ENCODE measurements at regions not wholly inside any gene's neighbourhood (a gene's known extent, or its start where the extent isn't known, plus 50 kb on each side); places are given as distances from the start of the nearest gene placed in this dataset.
"Not testable (repeated sequence)": the region's sequence is repeated elsewhere in the genome, so short reads cannot be mapped to it uniquely, and the experiment has no call there.

DNA sequence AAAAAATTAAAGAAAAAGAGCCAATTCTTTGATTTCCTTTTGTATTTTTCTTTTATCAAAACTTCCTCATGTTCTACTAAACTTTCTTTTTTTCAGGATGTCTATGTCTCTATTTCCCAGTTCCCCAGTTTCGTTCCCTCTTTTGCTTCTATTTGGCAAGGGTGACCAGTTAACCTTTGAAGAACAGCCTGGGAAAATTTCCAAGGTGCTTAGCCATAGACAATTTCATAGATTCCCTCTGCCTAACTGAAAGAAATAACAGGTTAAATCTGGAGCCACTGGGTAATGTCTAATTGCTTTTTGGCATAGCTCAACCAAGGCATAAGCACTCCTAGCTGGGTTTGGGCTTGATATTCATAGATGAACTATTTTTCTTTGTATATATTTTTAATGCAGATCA is 272.3 kb downstream of the ADGRL2 start:
- no peak overlapping the region for H3K4me3 ChIP-seq (ENCODE audit: low read length)
- TF ChIP-seq, protein P1, sequence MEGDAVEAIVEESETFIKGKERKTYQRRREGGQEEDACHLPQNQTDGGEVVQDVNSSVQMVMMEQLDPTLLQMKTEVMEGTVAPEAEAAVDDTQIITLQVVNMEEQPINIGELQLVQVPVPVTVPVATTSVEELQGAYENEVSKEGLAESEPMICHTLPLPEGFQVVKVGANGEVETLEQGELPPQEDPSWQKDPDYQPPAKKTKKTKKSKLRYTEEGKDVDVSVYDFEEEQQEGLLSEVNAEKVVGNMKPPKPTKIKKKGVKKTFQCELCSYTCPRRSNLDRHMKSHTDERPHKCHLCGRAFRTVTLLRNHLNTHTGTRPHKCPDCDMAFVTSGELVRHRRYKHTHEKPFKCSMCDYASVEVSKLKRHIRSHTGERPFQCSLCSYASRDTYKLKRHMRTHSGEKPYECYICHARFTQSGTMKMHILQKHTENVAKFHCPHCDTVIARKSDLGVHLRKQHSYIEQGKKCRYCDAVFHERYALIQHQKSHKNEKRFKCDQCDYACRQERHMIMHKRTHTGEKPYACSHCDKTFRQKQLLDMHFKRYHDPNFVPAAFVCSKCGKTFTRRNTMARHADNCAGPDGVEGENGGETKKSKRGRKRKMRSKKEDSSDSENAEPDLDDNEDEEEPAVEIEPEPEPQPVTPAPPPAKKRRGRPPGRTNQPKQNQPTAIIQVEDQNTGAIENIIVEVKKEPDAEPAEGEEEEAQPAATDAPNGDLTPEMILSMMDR (conservative IDR thresholded peaks at IDR 0.05; ENCODE audit: low read depth, low read length) = no peak
- DNase-seq (ENCODE audit: low read depth) = no peak

DNA sequence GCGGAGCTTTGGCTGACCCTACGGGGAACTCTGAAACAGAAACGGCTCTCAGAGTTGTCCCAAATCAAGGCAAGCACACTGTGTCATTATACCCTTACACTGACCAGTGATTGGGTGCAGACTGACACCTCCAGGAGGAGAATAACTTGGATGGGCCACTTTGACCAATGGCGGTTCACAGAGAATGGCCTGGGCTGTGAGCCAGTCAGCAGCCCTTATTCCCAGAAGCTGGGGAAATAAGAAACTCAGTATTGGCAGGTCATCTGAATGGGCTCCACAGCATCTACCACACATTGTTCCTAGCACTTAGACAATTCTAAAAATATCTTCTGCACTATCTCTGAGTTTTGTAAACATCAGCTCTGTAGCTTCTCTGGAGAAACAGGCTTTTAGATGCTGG is 265.2 kb downstream of the ADGRL2 start:
- TF ChIP-seq, protein P1 (conservative IDR thresholded peaks at IDR 0.05; ENCODE audit: low read depth, low read length) = no peak
- H3K4me3 ChIP-seq (ENCODE audit: low read length) = no peak overlapping the region
- DNase-seq (ENCODE audit: low read depth) = no peak

DNA sequence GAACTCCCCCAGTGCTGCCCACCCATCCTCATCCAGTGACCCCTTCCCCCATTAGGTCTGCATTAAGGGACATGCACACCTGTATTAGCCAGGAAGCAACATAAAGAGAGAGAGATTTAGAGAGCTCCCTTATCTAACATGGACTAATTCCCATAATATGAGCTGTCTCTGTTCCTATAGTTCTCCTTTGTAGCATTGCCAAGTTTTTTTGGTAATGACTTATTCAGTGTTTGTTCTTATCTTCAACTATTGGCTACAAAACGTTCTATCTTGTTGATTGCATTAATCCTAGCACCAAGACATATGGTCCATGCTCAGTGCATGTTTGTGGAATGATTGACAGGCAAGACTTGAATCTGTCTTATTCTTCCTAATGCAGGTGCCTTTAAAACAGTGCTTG is 264.0 kb downstream of the ADGRL2 start:
- no peak for DNase-seq (ENCODE audit: low read depth)

DNA sequence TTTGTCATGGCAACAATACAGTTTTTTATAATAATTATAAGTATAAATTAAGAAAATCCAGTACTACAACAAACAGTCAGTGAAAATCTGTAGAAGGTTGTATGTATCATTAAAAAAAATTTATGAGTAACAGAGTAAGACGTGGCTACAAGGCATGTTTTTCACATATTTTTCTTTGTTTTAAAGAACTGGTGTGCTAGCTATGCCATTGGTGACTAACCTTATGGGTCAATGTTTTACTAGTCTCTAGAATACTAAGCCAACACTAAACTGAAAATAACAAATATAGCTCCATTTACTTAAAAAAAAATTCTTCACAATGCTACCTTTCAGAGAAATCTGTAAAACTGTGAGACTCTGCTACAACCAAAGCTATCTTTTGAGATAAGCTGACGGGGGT is 261.5 kb downstream of the ADGRL2 start:
- TF ChIP-seq, protein P1 (conservative IDR thresholded peaks at IDR 0.05; ENCODE audit: low read depth, low read length) = no peak
- no peak for DNase-seq (ENCODE audit: low read depth)
- no peak overlapping the region for H3K4me3 ChIP-seq (ENCODE audit: low read length)

More for the DNA sequence above, 264.0 kb downstream of the ADGRL2 start:
- no peak overlapping the region for H3K4me3 ChIP-seq (ENCODE audit: low read length)
- TF ChIP-seq, protein P1 (conservative IDR thresholded peaks at IDR 0.05; ENCODE audit: low read depth, low read length) = no peak

DNA sequence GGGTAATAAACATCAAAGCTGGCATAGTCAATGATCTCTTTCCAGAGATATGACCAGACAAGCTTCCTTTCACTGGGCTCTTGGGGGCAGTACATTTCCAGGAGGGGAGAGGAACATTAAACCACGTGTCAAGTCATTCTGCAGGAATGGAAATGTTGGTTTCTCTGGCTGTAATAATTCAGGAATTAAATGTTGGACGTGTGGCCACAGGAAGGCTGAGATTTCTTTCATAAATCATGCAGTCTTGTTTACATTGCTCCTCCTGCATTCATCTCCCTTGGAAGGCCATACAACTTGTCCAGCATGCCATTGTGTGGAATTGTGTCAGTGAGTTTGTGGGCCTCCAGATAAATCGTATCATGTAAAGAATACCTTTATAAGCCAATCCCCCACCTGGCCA is 259.2 kb downstream of the ADGRL2 start:
- no peak for DNase-seq (ENCODE audit: low read depth)
- TF ChIP-seq, protein P1 (conservative IDR thresholded peaks at IDR 0.05; ENCODE audit: low read depth, low read length) = no peak

DNA sequence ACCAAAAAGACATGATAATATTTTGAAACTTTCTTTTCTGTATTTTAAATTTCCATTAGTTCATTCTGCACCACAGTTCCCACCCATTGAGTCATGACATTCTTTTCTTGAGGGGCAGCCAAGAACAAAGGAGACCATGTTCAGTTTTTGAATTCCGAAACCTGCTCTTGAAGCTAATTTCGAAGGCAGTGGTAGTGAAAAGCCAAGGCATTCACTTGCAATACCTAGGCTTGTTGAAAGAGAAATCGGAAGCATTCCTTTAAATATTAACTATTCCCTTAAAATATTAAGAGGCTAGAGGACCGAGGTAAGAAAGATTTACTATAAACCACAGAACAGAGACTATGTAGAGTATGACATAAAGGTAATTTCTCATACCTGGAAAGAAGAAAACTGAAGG is 256.3 kb downstream of the ADGRL2 start:
- DNase-seq (ENCODE audit: low read depth) = no peak
- no peak overlapping the region for H3K4me3 ChIP-seq (ENCODE audit: low read length)
- TF ChIP-seq, protein P1 (conservative IDR thresholded peaks at IDR 0.05; ENCODE audit: low read depth, low read length) = no peak

More for the DNA sequence above, 259.2 kb downstream of the ADGRL2 start:
- H3K4me3 ChIP-seq (ENCODE audit: low read length) = no peak overlapping the region

DNA sequence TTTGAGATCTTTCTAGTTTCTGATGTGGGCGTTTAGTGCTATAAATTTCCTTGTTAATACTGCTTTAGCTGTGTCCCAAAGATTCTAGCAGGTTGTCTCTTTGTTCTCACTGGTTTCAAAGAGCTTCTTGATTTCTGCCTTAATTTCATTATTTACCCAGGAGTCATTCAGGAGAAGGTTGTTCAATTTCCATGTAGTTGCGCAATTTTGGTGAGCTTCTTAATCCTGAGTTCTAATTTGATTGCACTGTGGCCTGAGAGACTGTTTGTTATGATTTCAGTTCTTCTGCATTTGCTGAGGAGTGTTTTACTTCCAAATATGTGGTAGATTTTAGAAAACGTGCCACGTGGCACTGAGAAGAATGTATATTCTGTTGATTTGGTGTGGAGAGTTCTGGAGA is 254.6 kb downstream of the ADGRL2 start:
- not testable (repeated sequence) for H3K4me3 ChIP-seq (ENCODE audit: low read length); DNase-seq (ENCODE audit: low read depth)

DNA sequence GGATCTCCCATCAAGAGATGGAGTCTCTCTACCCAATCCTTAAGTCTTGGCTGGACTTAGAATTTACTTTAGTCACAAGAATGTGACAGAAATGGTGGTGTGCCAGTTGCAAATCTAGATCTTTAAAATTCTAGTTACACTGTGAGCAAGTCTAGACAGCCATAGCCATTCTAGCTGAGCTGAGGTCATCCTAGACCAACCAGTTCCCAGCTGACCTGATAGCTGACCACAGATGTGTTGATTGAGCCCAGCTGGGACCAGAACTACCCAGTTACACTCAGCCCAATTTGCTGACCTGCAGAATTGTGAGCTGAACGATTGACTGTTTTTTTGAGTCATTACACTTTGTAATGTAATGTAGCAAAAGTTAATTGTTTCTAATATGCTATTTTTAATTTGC is 251.8 kb downstream of the ADGRL2 start:
- DNase-seq (ENCODE audit: low read depth) = no peak
- H3K4me3 ChIP-seq (ENCODE audit: low read length) = no peak overlapping the region
- TF ChIP-seq, protein P1 (conservative IDR thresholded peaks at IDR 0.05; ENCODE audit: low read depth, low read length) = no peak

Measured in retinal pigment epithelial cell (primary cell).